Renal cortex interstitium (tissue), 11 donors: ENCODE measurements at regions not wholly inside any gene's neighbourhood (a gene's known extent, or its start where the extent isn't known, plus 50 kb on each side); places are given as distances from the start of the nearest gene placed in this dataset.
A peak's percentile ranks its signal among the peaks of the same experiment; 100 is the strongest.

Source experiments
- DNase-seq, 11 donors: peaks; one replicate each; pipeline ENCODE4 v3.0.0-alpha.2; 2013; ENCODE audit warnings: low read depth in 9 of 11, low spot score in 4 of 11; ENCODE audit errors: extremely low read depth in 1 of 11

GRCh38 chr15:92565351-92566125 lies 90.0 kb downstream of the FAM174B start:
- DNase-seq = no peak

GRCh38 chr15:92561754-92562153 lies 93.8 kb downstream of the FAM174B start:
- DNase-seq = no peak

GRCh38 chr15:92553317-92553716 lies 102.3 kb downstream of the FAM174B start:
- no peak for DNase-seq

GRCh38 chr15:92545996-92546395 lies 109.6 kb downstream of the FAM174B start:
- DNase-seq = no peak

GRCh38 chr15:92541291-92542200 lies 114.0 kb downstream of the FAM174B start:
- DNase-seq = no peak

- no peak for DNase-seq
These were observed 117.5 kb downstream of the FAM174B start for GRCh38 chr15:92538115-92538514.

- DNase-seq = no peak
These were observed 122.3 kb downstream of the FAM174B start for GRCh38 chr15:92533298-92533697.

GRCh38 chr15:92531406-92531805 lies 124.2 kb downstream of the FAM174B start:
- DNase-seq = no peak

- no peak for DNase-seq
These were observed 126.8 kb downstream of the FAM174B start for GRCh38 chr15:92528736-92529135.

GRCh38 chr15:92527197-92527596 lies 128.4 kb downstream of the FAM174B start:
- no peak for DNase-seq

- DNase-seq = no peak
These were observed 129.8 kb downstream of the FAM174B start for GRCh38 chr15:92525758-92526245.

GRCh38 chr15:92524874-92525565 lies 130.6 kb downstream of the FAM174B start:
- DNase-seq = no peak

GRCh38 chr15:92524161-92524560 lies 130.5 kb downstream of the ST8SIA2 start:
- no peak for DNase-seq

GRCh38 chr15:92523176-92523575 lies 129.5 kb downstream of the ST8SIA2 start:
- no peak for DNase-seq

GRCh38 chr15:92521624-92522008 lies 127.9 kb downstream of the ST8SIA2 start:
- DNase-seq = peak; percentile 54 to 84 (median 70)

- DNase-seq = no peak
These were observed 127.4 kb downstream of the ST8SIA2 start for GRCh38 chr15:92520914-92521623.

- no peak for DNase-seq
These were observed 126.0 kb downstream of the ST8SIA2 start for GRCh38 chr15:92519709-92520108.
